GM19463 (cell line): ENCODE measurements at regions not wholly inside any gene's neighbourhood (a gene's known extent, or its start where the extent isn't known, plus 50 kb on each side); places are given as distances from the start of the nearest gene placed in this dataset.

ENCODE experiments used
- ATAC-seq: cut with Tn5 transposase; IDR thresholded peaks from one replicate; pipeline ENCODE4 v1.9.1; 2021; ENCODE audit warnings: mild to moderate bottlenecking, moderate library complexity; ENCODE audit not compliant: unreplicated experiment

DNA sequence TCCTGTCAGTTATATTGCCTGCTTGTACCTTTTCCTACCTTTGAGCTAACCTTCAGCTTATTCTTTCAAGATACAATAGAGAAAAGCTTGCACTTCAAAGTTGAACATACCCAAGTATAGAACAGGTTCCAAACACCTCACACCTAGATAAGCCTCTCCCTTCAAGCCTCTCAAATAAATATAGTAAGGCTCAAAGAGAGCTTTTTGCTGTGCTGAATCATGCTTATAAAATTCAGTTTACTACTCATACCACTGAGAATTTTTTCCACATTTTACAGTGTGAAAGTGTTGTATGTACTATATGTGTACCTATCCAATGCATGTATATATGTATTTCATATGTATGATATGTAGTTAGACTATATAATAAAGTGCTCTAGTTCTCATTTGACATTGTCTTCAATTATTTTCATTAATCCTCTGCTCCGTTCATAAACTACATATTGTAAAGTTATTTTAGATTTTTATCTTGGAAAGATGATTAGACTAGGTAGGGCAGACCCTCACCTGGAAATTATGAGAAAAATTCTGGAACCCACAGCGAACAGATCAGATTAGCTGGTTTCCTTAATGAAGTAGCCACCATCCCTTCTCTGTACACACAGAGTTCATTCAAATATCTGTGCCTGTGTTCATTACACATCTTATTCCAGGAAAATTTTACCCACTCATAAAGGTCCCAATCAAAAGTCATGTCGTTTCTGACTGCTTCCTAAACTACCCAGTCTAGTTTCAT lies 149.2 kb upstream of the RGMB start:
- ATAC-seq: no peak

DNA sequence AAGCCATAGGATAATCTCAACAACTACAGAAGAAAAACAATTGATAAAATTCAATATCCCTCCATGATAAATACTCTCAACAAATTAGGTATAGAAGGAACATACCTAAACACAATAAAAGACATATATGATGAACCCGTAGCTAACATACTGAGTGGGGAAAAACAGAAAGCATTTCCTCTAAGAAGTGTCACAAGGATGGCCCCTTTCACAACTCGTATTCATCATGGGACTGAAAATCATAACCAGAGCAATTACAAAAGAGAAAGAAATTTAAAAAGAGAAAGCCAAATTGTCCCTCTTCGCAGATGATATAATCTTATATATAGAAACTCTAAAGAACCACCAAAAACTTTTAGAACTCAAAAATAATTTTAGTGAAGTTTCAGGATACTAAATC lies 146.3 kb upstream of the RGMB start:
- no peak for ATAC-seq

DNA sequence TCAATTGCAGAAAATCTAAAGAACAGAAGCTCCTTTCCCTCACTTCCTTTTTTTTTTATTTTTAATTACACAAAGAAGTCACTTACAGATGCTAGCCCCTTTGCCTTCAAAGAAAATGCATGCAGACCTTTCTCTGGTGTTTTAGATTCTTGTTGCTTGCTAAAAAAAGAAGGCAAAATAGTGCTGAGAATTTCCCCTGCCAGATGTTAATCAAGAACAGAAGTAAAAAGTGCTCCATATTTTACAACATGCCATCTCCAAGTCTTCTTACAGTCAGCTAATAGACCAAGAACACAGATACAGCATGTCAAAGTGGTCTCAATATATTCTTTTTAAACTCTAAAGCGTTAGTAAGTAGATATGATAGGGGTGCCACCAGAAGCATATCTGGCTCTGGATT lies 142.8 kb upstream of the RGMB start:
- ATAC-seq: no peak

DNA sequence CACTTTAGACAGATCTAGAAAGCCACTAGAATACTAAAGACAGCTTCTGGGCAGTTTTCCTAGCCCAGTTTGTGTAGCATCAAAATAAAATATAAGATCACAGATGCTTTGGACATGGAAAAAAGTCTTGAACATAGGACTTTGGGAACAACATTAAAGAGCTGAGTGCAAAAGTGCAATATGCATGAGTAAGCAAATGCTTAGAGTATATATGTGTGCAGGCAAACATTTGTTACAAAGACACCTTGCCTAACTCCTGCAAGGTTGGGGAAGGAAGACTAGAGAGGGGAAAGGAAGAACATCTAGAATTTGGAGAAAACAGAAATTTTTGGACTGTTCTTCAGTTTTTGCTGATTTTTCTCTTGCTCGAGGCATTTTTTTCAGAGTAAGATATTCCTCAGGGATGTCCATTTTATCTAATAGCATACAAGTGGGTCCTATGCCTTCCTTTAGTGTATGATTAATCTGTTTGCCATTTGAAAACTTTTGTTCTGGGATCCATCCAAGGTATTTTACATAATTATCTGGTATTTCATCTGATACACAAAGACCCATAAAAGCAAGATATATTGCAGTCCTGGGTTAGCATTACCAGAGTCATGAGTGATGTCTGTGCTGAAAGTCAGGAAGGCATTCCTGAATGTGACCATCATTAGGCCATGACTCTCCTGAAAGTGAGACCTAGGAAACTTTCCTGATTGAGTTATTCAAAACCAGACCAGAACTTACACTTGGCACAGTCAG lies 142.0 kb upstream of the RGMB start:
- ATAC-seq: no peak

GRCh38 chr5:98635656-98636055 lies 137.8 kb upstream of the RGMB start:
- ATAC-seq: no peak

GRCh38 chr5:98637116-98637515 lies 136.3 kb upstream of the RGMB start:
- no peak for ATAC-seq

DNA sequence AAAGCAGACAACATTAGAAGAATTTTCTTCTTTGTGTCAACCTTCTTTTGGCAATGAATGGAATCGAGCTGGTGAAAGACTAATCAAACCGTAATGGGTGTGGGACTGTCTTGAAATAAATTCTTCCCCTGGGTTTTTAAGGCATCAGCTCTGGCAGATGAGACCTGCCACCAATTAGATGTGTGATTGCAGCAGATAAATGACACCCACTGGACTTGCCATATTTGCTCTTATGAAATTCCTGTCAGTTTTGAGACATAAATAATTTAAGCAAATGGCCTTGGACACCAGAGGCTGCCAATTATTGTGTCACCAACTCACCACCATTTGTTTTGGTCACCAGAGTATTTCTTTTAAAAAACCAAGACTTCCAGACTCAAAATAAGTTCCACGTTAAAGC lies 135.9 kb upstream of the RGMB start:
- ATAC-seq: no peak

- no peak for ATAC-seq
These were observed 135.4 kb upstream of the RGMB start for GRCh38 chr5:98638111-98638510.

GRCh38 chr5:98638701-98639100 lies 134.8 kb upstream of the RGMB start:
- ATAC-seq: no peak

DNA sequence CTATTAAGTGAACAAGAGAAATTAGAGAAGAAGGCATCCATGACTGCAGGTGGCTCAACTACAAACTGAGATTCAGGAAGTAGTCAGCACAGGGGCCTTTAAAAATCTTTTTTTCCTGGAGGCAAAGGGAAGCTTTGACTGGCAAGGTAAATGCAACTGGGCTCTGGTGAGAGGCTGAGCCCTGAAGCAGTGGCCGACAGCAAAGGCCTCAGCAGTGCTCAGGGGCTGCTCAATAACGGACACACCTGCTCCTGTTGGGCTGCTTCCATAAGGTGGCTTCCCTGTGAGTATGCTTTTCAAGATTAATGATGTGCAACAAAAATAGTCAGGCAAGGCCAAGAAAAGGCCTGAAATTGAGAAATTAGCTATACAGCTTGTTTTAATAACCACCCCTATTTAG lies 134.2 kb upstream of the RGMB start:
- no peak for ATAC-seq

DNA sequence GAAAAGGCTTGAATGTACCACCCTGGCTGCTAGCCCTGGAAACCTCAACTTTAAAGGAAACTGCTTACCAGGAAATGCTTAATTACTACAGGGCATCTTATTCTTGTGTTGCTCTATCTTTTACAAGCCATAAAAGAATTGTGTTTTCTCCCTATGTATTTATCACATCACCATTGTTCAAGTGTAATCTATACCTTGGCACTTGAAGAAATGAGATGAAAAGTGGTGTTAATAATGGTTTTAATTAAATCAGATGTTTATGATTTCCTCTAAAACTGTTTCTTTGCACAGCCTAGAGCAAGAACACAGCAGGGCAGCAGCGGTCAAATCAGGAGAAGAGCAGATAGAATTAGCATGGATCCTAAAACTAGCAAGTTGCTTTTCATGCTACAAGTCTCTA lies 131.8 kb upstream of the RGMB start:
- ATAC-seq: no peak

DNA sequence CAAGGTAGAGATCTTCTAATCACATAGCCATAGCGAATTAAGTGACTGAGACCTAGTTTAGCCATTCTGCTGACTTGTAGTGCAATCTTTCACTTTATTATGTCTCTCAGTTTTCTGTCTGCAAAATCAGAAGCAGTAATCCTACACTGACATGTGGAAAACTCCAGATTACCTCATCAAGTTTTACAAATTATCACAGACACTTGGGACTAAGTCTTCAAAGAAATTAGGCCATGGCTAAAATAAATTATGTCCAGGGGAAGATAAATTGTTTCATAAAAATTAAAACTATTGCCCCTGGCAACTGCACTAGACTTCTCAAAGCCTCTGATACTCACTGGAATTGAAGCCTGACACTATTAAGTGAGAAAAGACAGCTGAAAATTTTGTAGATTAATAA lies 129.9 kb upstream of the RGMB start:
- no peak for ATAC-seq

GRCh38 chr5:98651715-98652114 lies 121.7 kb upstream of the RGMB start:
- ATAC-seq: no peak

- ATAC-seq: no peak
These were observed 117.2 kb upstream of the RGMB start for GRCh38 chr5:98656125-98656795.

DNA sequence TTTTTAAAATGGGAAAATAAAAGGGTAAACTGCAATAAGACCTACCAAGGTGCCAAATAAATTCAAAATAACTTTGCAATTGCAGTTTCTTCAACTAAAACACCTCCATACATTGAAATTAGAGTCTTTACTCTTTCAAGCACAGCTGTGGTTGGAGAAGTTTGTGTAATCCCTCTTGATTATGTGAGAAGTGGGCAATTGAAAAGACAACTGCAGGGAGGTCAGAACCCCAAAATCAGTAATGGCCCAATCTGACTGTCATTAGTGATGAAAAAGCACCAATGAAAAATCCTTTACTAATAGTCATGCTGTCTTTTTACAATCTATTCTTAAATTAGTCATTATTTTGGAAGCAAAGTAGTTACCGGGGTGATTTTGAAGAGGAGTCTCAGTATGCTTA lies 116.7 kb upstream of the RGMB start:
- ATAC-seq: no peak

DNA sequence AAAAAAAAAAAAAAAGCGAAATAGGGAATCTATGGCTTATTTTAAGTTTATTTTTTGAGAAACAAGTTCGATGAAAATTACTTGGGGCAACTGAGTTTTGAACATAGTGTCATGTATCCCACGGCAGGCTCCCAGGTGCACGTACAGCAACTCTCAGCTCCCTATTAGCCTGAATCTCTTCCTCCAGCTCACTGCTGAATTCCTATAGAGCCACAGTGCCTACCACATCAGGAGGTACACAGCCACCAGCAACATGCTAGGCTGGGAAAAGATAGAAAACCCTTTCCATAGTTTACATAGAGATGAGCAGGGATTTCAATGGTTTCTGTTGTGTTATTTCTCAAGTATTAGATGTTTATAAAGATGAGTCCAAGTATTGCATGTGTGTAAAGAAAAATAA lies 115.9 kb upstream of the RGMB start:
- no peak for ATAC-seq

GRCh38 chr5:98663521-98663920 lies 109.9 kb upstream of the RGMB start:
- no peak for ATAC-seq

DNA sequence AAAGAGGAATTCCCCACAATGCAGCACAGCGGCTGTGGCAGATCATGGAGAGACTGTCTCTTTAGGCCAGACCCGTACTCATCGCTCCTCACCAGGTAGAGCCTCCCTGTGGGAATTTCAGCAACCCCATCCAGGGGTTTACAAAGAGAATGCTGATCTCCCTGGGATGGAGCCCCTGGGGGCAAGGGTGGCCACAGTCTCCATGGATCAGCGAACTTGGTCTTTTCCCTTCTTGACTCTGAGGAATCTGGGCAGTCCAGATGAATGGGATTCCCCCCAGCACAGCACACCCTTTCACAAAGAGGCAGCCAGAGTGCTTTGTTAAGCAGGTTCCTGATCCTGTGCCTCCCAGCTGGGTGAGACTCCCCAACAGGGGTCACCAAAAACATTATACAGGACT lies 108.7 kb upstream of the RGMB start:
- ATAC-seq: no peak

- no peak for ATAC-seq
These were observed 93.5 kb upstream of the RGMB start for GRCh38 chr5:98679963-98680362.

DNA sequence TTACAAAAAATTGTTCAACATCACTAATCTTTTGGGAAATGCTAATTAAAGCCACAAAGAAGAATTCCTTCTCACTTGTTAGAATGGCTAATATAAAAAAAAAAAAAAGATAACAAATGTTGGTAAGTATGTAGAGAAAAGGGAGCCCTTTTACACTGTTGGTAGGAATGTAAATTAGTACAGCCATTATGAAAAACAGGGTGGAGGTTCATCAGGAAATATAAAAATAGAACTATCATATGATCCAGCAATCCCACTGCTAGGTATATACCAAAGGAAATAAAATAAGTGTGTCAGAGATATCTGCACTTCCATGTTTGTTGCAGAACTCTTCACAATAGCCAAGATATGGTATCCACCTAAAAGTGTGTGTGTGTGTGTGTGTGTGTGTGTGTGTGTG lies 83.5 kb upstream of the RGMB start:
- no peak for ATAC-seq

DNA sequence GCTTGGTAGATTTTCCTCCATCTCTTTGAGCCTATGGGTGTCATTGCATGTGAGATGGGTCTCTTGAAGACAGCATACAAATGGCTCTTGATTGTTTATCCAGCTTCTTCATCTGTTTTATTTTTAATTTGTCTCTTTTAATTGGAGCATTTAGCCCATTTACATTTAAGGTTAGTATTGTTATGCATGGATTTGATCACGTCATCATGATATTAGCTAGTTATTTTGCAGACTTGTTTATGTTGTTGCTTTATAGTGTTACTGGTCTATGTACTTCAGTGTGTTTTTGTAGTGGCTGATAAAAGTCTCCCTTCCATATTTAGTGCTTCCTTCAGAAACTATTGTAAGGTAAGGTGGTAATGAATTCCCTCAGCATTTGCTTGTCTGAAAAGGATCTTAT lies 78.6 kb upstream of the RGMB start:
- no peak for ATAC-seq

DNA sequence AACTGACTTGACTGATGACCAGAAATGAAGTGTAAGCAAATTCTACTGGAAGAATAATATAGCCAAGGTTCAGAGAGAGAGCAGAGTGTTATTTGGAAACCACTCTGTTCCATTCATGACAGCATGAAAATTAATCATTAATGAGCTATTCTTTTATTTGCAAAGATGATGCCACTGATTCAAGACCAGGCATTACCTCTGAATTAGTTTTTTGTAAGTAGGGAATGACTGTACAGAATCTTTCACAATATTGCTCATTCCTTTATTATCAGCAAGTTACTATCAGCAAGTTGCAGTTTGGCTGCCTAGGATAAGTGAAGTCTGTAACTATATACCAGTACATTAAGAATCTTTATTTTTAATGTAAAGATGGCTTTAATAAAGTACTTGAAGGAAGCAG lies 75.1 kb upstream of the RGMB start:
- ATAC-seq: no peak
